HEK293 (cell line): ENCODE measurements at regions not wholly inside any gene's neighbourhood (a gene's known extent, or its start where the extent isn't known, plus 50 kb on each side); places are given as distances from the start of the nearest gene placed in this dataset.

ENCODE experiments used
- SETDB1 ChIP-seq: IDR thresholded peaks from one replicate; pipeline ENCODE4 v1.6.1; 2017; ENCODE audit warnings: mild to moderate bottlenecking, low read length, moderate library complexity, mixed read lengths; ENCODE audit not compliant: insufficient read length
- ZBTB17 ChIP-seq: fragments of 450-650 bp; formaldehyde crosslinking; IDR thresholded peaks from 2 replicates; pipeline ENCODE4 v1.5.1; 2016; ENCODE audit warnings: missing biosample characterization, missing genetic modification characterization
- TF ChIP-seq, protein P1 (sequence below): IDR thresholded peaks from 2 replicates; pipeline ENCODE4 v1.6.1; 2011; ENCODE audit warnings: mild to moderate bottlenecking, low read depth, low read length, borderline replicate concordance

GRCh38 chr4:19286924-19287323 lies 964.8 kb upstream of the SLIT2 start:
- TF ChIP-seq, protein P1, sequence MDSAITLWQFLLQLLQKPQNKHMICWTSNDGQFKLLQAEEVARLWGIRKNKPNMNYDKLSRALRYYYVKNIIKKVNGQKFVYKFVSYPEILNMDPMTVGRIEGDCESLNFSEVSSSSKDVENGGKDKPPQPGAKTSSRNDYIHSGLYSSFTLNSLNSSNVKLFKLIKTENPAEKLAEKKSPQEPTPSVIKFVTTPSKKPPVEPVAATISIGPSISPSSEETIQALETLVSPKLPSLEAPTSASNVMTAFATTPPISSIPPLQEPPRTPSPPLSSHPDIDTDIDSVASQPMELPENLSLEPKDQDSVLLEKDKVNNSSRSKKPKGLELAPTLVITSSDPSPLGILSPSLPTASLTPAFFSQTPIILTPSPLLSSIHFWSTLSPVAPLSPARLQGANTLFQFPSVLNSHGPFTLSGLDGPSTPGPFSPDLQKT: no peak
- TF ChIP-seq ZBTB17 (no peak), SETDB1 (no peak)
